ENCODE measurements at regions not wholly inside any gene's neighbourhood (a gene's known extent, or its start where the extent isn't known, plus 50 kb on each side); places are given as distances from the start of the nearest gene placed in this dataset.

GRCh38 chr5:90184764-90185163, 224.8 kb downstream of the CETN3 start:
- no peak for TF ChIP-seq CTCF (IDR thresholded peaks at IDR 0.05)
- no peaks in the 10 kb centered on the region for H3K4me1 ChIP-seq
- H3K27me3 ChIP-seq (ENCODE audit: control insufficient read depth, insufficient read depth, low read length), result no peaks in the 10 kb centered on the region
- H3K27ac ChIP-seq, result no peak overlapping the region
- H3K79me2 ChIP-seq, result no peaks in the 10 kb centered on the region
- no peak overlapping the region for H3K4me3 ChIP-seq (ENCODE audit: low read depth, low read length)
- H3K9ac ChIP-seq, result no peak overlapping the region
- no peak overlapping the region for H3K4me2 ChIP-seq (ENCODE audit: low read length)
- H2AFZ ChIP-seq, result no peak overlapping the region
- H3K9me3 ChIP-seq (ENCODE audit: control insufficient read depth, low read length), result no peaks in the 10 kb centered on the region
- no peaks in the 10 kb centered on the region for H3K36me3 ChIP-seq (ENCODE audit: control insufficient read depth, insufficient read depth, low read length)

- Histone ChIP-seq H3K4me2 (ENCODE audit: low read length) (no peak overlapping the region), H3K4me1 (no peaks in the 10 kb centered on the region), H2AFZ (no peak overlapping the region), H3K36me3 (ENCODE audit: control insufficient read depth, insufficient read depth, low read length) (no peaks in the 10 kb centered on the region), H3K27ac (no peak overlapping the region), H3K79me2 (no peaks in the 10 kb centered on the region), H3K9me3 (ENCODE audit: control insufficient read depth, low read length) (no peaks in the 10 kb centered on the region), H3K4me3 (ENCODE audit: low read depth, low read length) (no peak overlapping the region), H3K9ac (no peak overlapping the region), H3K27me3 (ENCODE audit: control insufficient read depth, insufficient read depth, low read length) (no peaks in the 10 kb centered on the region)
- no peak for TF ChIP-seq CTCF (IDR thresholded peaks at IDR 0.05)
Measured at GRCh38 chr5:90182726-90183125, 226.8 kb downstream of the CETN3 start.

- H3K27ac ChIP-seq, result no peak overlapping the region
- no peaks in the 10 kb centered on the region for H3K4me1 ChIP-seq
- H3K9ac ChIP-seq, result no peak overlapping the region
- no peak for TF ChIP-seq CTCF (IDR thresholded peaks at IDR 0.05)
- H2AFZ ChIP-seq, result no peak overlapping the region
- H3K79me2 ChIP-seq, result no peaks in the 10 kb centered on the region
- H3K4me2 ChIP-seq (ENCODE audit: low read length), result no peak overlapping the region
- no peaks in the 10 kb centered on the region for H3K36me3 ChIP-seq (ENCODE audit: control insufficient read depth, insufficient read depth, low read length)
- no peaks in the 10 kb centered on the region for H3K27me3 ChIP-seq (ENCODE audit: control insufficient read depth, insufficient read depth, low read length)
- H3K4me3 ChIP-seq (ENCODE audit: low read depth, low read length), result no peak overlapping the region
- no peaks in the 10 kb centered on the region for H3K9me3 ChIP-seq (ENCODE audit: control insufficient read depth, low read length)
Measured at GRCh38 chr5:90174236-90174635, 235.3 kb downstream of the CETN3 start.

GRCh38 chr5:90173299-90174030, 236.1 kb downstream of the CETN3 start:
- no peak overlapping the region for H3K9ac ChIP-seq
- H3K4me1 ChIP-seq, result no peaks in the 10 kb centered on the region
- H3K4me2 ChIP-seq (ENCODE audit: low read length), result no peak overlapping the region
- no peak overlapping the region for H3K4me3 ChIP-seq (ENCODE audit: low read depth, low read length)
- no peak overlapping the region for H2AFZ ChIP-seq
- no peak for TF ChIP-seq CTCF (IDR thresholded peaks at IDR 0.05)
- H3K27me3 ChIP-seq (ENCODE audit: control insufficient read depth, insufficient read depth, low read length), result no peaks in the 10 kb centered on the region
- H3K36me3 ChIP-seq (ENCODE audit: control insufficient read depth, insufficient read depth, low read length), result no peaks in the 10 kb centered on the region
- H3K9me3 ChIP-seq (ENCODE audit: control insufficient read depth, low read length), result no peaks in the 10 kb centered on the region
- no peaks in the 10 kb centered on the region for H3K79me2 ChIP-seq
- no peak overlapping the region for H3K27ac ChIP-seq

GRCh38 chr5:90171466-90171865, 238.1 kb downstream of the CETN3 start:
- Histone ChIP-seq H2AFZ (no peak overlapping the region), H3K36me3 (ENCODE audit: control insufficient read depth, insufficient read depth, low read length) (no peaks in the 10 kb centered on the region)

More at GRCh38 chr5:90171466-90171865, 238.1 kb downstream of the CETN3 start:
- Histone ChIP-seq H3K9ac (no peak overlapping the region), H3K4me1 (no peaks in the 10 kb centered on the region), H3K9me3 (ENCODE audit: control insufficient read depth, low read length) (no peaks in the 10 kb centered on the region), H3K4me2 (ENCODE audit: low read length) (no peak overlapping the region), H3K4me3 (ENCODE audit: low read depth, low read length) (no peak overlapping the region), H3K27ac (no peak overlapping the region), H3K27me3 (ENCODE audit: control insufficient read depth, insufficient read depth, low read length) (no peaks in the 10 kb centered on the region), H3K79me2 (no peaks in the 10 kb centered on the region)
- no peak for TF ChIP-seq CTCF (IDR thresholded peaks at IDR 0.05)

Measured in parathyroid adenoma (tissue), 2 donors.